H9 (cell line): ENCODE measurements at regions not wholly inside any gene's neighbourhood (a gene's known extent, or its start where the extent isn't known, plus 50 kb on each side); places are given as distances from the start of the nearest gene placed in this dataset.

Source experiments
- DNase-seq: peaks from one replicate; pipeline ENCODE4 v3.0.0-alpha.2; 2017
- H2AFZ ChIP-seq: one replicate; pipeline ENCODE4 v1.6.1; 2013; ENCODE audit warnings: mild to moderate bottlenecking, low read length, control low read depth, moderate library complexity
- H2AK5ac ChIP-seq: 2 replicates; pipeline ENCODE4 v1.6.1; 2013; ENCODE audit warnings: low read length, control low read depth, mixed read lengths; ENCODE audit not compliant: insufficient read length
- H2BK120ac ChIP-seq: one replicate; pipeline ENCODE4 v1.6.1; 2013; ENCODE audit warnings: low read depth, mild to moderate bottlenecking, low read length, control low read depth, inconsistent platforms; ENCODE audit not compliant: poor library complexity, severe bottlenecking
- H2BK12ac ChIP-seq: 2 replicates; pipeline ENCODE4 v1.6.1; 2013; ENCODE audit warnings: low read length, control low read depth, mixed read lengths, low read depth; ENCODE audit not compliant: insufficient read length
- H2BK15ac ChIP-seq: 2 replicates; pipeline ENCODE4 v1.6.1; 2013; ENCODE audit warnings: low read depth, low read length, control low read depth
- H2BK20ac ChIP-seq: one replicate; pipeline ENCODE4 v1.6.1; 2013; ENCODE audit warnings: low read depth, mild to moderate bottlenecking, low read length, control low read depth, inconsistent platforms; ENCODE audit not compliant: poor library complexity, severe bottlenecking
- H2BK5ac ChIP-seq: 2 replicates; pipeline ENCODE4 v1.6.1; 2013; ENCODE audit warnings: low read length, control low read depth, mixed read lengths; ENCODE audit not compliant: insufficient read length
- H3K14ac ChIP-seq: 2 replicates; pipeline ENCODE4 v1.6.1; 2013; ENCODE audit warnings: low read length, control low read depth; ENCODE audit not compliant: insufficient read depth
- H3K18ac ChIP-seq: 2 replicates; pipeline ENCODE4 v1.6.1; 2013; ENCODE audit warnings: low read depth, mild to moderate bottlenecking, mixed read lengths, low read length, control low read depth; ENCODE audit not compliant: insufficient read length
- H3K23ac ChIP-seq: 2 replicates; pipeline ENCODE4 v1.6.1; 2013; ENCODE audit warnings: low read length, control low read depth, mixed read lengths, low read depth; ENCODE audit not compliant: insufficient read length
- H3K23me2 ChIP-seq: 2 replicates; pipeline ENCODE4 v1.6.1; 2013; ENCODE audit warnings: low read depth, mild to moderate bottlenecking, mixed read lengths, low read length, control low read depth; ENCODE audit not compliant: insufficient read length, poor library complexity, severe bottlenecking
- H3K27ac ChIP-seq: 2 replicates; pipeline ENCODE4 v1.5.1; 2013; ENCODE audit warnings: low read length, control low read depth, mixed read lengths, low read depth; ENCODE audit not compliant: insufficient read length
- H3K27me3 ChIP-seq: 2 replicates; pipeline ENCODE4 v1.6.1; 2013; ENCODE audit warnings: low read length, control low read depth, inconsistent platforms; ENCODE audit not compliant: insufficient read depth
- H3K4ac ChIP-seq: 2 replicates; pipeline ENCODE4 v1.6.1; 2013; ENCODE audit warnings: low read depth, mild to moderate bottlenecking, control low read depth, inconsistent platforms, low read length, moderate library complexity
- H3K4me1 ChIP-seq: 2 replicates; pipeline ENCODE4 v1.6.1; 2013; ENCODE audit warnings: low read length, control low read depth, inconsistent platforms; ENCODE audit not compliant: insufficient read depth
- H3K4me2 ChIP-seq: 2 replicates; pipeline ENCODE4 v1.6.1; 2013; ENCODE audit warnings: low read length, control low read depth, mixed read lengths; ENCODE audit not compliant: insufficient read length, insufficient read depth
- H3K56ac ChIP-seq: 2 replicates; pipeline ENCODE4 v1.6.1; 2013; ENCODE audit warnings: low read depth, mild to moderate bottlenecking, mixed read lengths, low read length, control low read depth; ENCODE audit not compliant: insufficient read length
- H3K79me1 ChIP-seq: 2 replicates; pipeline ENCODE4 v1.6.1; 2013; ENCODE audit warnings: low read depth, mild to moderate bottlenecking, moderate library complexity, low read length, control low read depth, inconsistent platforms; ENCODE audit not compliant: insufficient read depth, poor library complexity, severe bottlenecking
- H3K79me2 ChIP-seq: 2 replicates; pipeline ENCODE4 v1.6.1; 2013; ENCODE audit warnings: low read length, control low read depth, inconsistent platforms; ENCODE audit not compliant: insufficient read depth
- H3K9ac ChIP-seq: 2 replicates; pipeline ENCODE4 v1.6.1; 2013; ENCODE audit warnings: low read length, control low read depth, mixed read lengths; ENCODE audit not compliant: insufficient read length; ENCODE audit errors: extremely low read depth
- H3K9me3 ChIP-seq: one replicate; pipeline ENCODE4 v1.6.1; 2013; ENCODE audit warnings: low read depth, low read length, inconsistent platforms; ENCODE audit not compliant: control insufficient read depth
- H3T11ph ChIP-seq: one replicate; pipeline ENCODE4 v1.6.1; 2013; ENCODE audit warnings: mild to moderate bottlenecking, low read length, control low read depth, inconsistent platforms
- H4K20me1 ChIP-seq: one replicate; pipeline ENCODE4 v1.6.1; 2013; ENCODE audit not compliant: control insufficient read depth, insufficient read length, insufficient read depth
- H4K5ac ChIP-seq: 2 replicates; pipeline ENCODE4 v1.6.1; 2013; ENCODE audit warnings: low read depth, mild to moderate bottlenecking, mixed read lengths, low read length, control low read depth; ENCODE audit not compliant: insufficient read length
- H4K8ac ChIP-seq: replicated peaks from 2 replicates; pipeline ENCODE4 v1.6.1; 2013; ENCODE audit warnings: low read length, control low read depth, mixed read lengths, low read depth; ENCODE audit not compliant: insufficient read length
- H4K91ac ChIP-seq: 2 replicates; pipeline ENCODE4 v1.6.1; 2013; ENCODE audit warnings: low read depth, mild to moderate bottlenecking, moderate library complexity, mixed read lengths, low read length, control low read depth; ENCODE audit not compliant: insufficient read length
- H3K27ac Mint-ChIP-seq, 3 experiments: 2 replicates in 2 of 3; 3 replicates in 1 of 3; pipeline ENCODE4 v1.8.0; 2020 to 2021; ENCODE audit warnings: mixed read lengths in 3 of 3, mild to moderate bottlenecking in 1 of 3, moderate library complexity in 1 of 3
- H3K27me3 Mint-ChIP-seq: 2 replicates; pipeline ENCODE4 v1.8.0; 2021; ENCODE audit warnings: low read depth, mild to moderate bottlenecking, moderate library complexity, mixed read lengths
- H3K36me3 Mint-ChIP-seq, 3 experiments: 2 replicates in 2 of 3; 3 replicates in 1 of 3; pipeline ENCODE4 v1.8.0; 2020 to 2021; ENCODE audit warnings: low read depth in 3 of 3, mixed read lengths in 3 of 3; ENCODE audit not compliant: insufficient read depth in 1 of 3
- H3K4me1 Mint-ChIP-seq, 2 experiments: 2 replicates each; pipeline ENCODE4 v1.8.0; 2020; ENCODE audit warnings: mixed read lengths in 2 of 2
- H3K4me3 Mint-ChIP-seq, 2 experiments: 2 replicates in 1 of 2; 3 replicates in 1 of 2; pipeline ENCODE4 v1.8.0; 2020 to 2021; ENCODE audit warnings: mild to moderate bottlenecking in 2 of 2, mixed read lengths in 2 of 2, moderate library complexity in 1 of 2
- H3K9me3 Mint-ChIP-seq, 2 experiments: 2 replicates in 1 of 2; 3 replicates in 1 of 2; pipeline ENCODE4 v1.8.0; 2020; ENCODE audit warnings: mild to moderate bottlenecking in 2 of 2, mixed read lengths in 2 of 2, moderate library complexity in 1 of 2
- CTCF ChIP-seq: fragments of 200-600 bp; sonication (generic); conservative IDR thresholded peaks from 3 replicates; pipeline ENCODE4 v1.8.0; 2021; ENCODE audit warnings: antibody characterized with exemption, mild to moderate bottlenecking
- WGBS: extraction: QIAGEN DNeasy Blood & Tissue Kit; methylation state at CpG from one replicate; pipeline ENCODE4 v1.1.7; 2013; ENCODE audit warnings: missing lambda C conversion rate, low lambda C conversion rate, mixed read lengths; ENCODE audit not compliant: insufficient read length; ENCODE audit errors: extremely low coverage; 5-methylcytosine and 5-hydroxymethylcytosine counted together

GRCh38 chr2:175837046-175837445 is 165.0 kb downstream of the LNPK start:
- Histone ChIP-seq H3K27me3 (no peaks in the 10 kb centered on the region), H3K14ac (no peak overlapping the region), H3K9me3 (no peaks in the 10 kb centered on the region), H4K8ac (no peak overlapping the region), H3K56ac (no peak overlapping the region), H4K5ac (no peak overlapping the region), H3K4ac (no peak overlapping the region), H3K23me2 (no peaks in the 10 kb centered on the region), H2AFZ (no peak overlapping the region), H2BK12ac (no peak overlapping the region), H3K4me2 (no peak overlapping the region), H3K79me2 (no peaks in the 10 kb centered on the region), H3T11ph (no peak overlapping the region), H4K91ac (no peak overlapping the region), H2BK120ac (no peak overlapping the region), H3K79me1 (no peaks in the 10 kb centered on the region), H3K23ac (no peak overlapping the region), H2AK5ac (no peak overlapping the region), H3K4me1 (0 out of 2 replicates have a peak, but pooled peaks cover 2% of the 10 kb centered on the region), H2BK15ac (no peak overlapping the region), H4K20me1 (no peaks in the 10 kb centered on the region), H3K27ac (no peak overlapping the region), H2BK20ac (no peak overlapping the region), H3K18ac (no peak overlapping the region), H3K9ac (no peak overlapping the region), H2BK5ac (no peak overlapping the region)
- no peak for TF ChIP-seq CTCF
- WGBS, result no CpG with 5 or more reads among the region's 3 CpGs
- H3K27me3 Mint-ChIP-seq, result no peaks in the 10 kb centered on the region; the same call in 1 of the 2 replicates
- peaks cover 8 to 9% of the 10 kb centered on the region in 2 experiments for H3K4me1 Mint-ChIP-seq
- H3K9me3 Mint-ChIP-seq, result peaks cover 3% of the 10 kb centered on the region in 2 experiments; a peak in 3 of 5 replicates
- peaks cover 0 to 4% (median 0%) of the 10 kb centered on the region in 3 experiments; a peak in 1 of 7 replicates for H3K36me3 Mint-ChIP-seq
- H3K4me3 Mint-ChIP-seq, result no peak overlapping the region
- no peak for DNase-seq
- no peak overlapping the region for H3K27ac Mint-ChIP-seq
